ENCODE measurements at regions not wholly inside any gene's neighbourhood (a gene's known extent, or its start where the extent isn't known, plus 50 kb on each side); places are given as distances from the start of the nearest gene placed in this dataset.

DNA sequence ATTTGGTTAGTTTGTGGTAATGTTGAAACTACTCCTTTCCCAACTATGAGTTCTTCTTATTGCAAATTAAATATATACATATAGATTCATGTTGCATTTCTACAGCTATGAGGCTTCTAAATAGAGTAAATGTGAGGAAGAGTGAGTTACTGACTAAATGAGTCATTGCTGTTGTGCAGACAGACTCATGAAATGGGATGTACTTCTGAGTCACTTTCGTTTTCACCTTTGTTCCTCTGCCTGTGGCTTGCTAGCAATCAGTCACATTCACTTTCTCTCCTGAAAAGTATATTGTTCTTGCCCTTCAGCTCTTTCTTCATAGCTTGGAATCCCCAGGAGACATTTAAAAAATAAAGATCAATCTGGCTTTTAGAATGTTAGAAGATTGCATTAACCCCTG, 295.5 kb upstream of the SMC2 start:
- peak overlapping the region; percentile 66 for H3K27ac ChIP-seq
- no peaks in the 10 kb centered on the region for H4K20me1 ChIP-seq (ENCODE audit: insufficient read depth)
- peak in 1 of 2 experiments; percentile 65 for DNase-seq
- intact Hi-C loops (cut with micrococcal nuclease; ENCODE audit: unreplicated experiment), result no loop called here
- ChIA-PET CTCF (no interaction called here), POLR2A (ENCODE audit: unreplicated experiment) (no interaction called here)
- peaks cover 16% of the 10 kb centered on the region for H3K4me1 ChIP-seq (replicated peaks; ENCODE audit: insufficient read depth)
- H3K36me3 ChIP-seq (ENCODE audit: low read depth), result no peaks in the 10 kb centered on the region
- peaks cover 16% of the 10 kb centered on the region for H3F3A ChIP-seq (ENCODE audit: insufficient read depth, low read depth)
- H2AFZ ChIP-seq, result peak overlapping the region; percentile 66
- no peaks in the 10 kb centered on the region for H3K27me3 ChIP-seq (ENCODE audit: insufficient read depth, low read depth)
- no peaks in the 10 kb centered on the region for H3K9me2 ChIP-seq (ENCODE audit: insufficient read depth)
- H3K9me3 ChIP-seq (ENCODE audit: insufficient read depth, low read depth), result peaks cover 13% of the 10 kb centered on the region; the same call in 1 of the 2 replicates
- H3K4me3 ChIP-seq, result peak overlapping the region; percentile 16; the same call in 1 of the 2 replicates
- no TSS peak for BruUV-seq (replicated peaks)
- H3K79me2 ChIP-seq (ENCODE audit: low read depth), result no peaks in the 10 kb centered on the region
- TF ChIP-seq EZH2 (IDR thresholded peaks at IDR 0.05; ENCODE audit: low read depth), result no peak
- TF ChIP-seq, protein P1, sequence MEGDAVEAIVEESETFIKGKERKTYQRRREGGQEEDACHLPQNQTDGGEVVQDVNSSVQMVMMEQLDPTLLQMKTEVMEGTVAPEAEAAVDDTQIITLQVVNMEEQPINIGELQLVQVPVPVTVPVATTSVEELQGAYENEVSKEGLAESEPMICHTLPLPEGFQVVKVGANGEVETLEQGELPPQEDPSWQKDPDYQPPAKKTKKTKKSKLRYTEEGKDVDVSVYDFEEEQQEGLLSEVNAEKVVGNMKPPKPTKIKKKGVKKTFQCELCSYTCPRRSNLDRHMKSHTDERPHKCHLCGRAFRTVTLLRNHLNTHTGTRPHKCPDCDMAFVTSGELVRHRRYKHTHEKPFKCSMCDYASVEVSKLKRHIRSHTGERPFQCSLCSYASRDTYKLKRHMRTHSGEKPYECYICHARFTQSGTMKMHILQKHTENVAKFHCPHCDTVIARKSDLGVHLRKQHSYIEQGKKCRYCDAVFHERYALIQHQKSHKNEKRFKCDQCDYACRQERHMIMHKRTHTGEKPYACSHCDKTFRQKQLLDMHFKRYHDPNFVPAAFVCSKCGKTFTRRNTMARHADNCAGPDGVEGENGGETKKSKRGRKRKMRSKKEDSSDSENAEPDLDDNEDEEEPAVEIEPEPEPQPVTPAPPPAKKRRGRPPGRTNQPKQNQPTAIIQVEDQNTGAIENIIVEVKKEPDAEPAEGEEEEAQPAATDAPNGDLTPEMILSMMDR (conservative IDR thresholded peaks at IDR 0.05), result no peak
- peak overlapping the region; percentile 56 for H3K4me2 ChIP-seq

DNA sequence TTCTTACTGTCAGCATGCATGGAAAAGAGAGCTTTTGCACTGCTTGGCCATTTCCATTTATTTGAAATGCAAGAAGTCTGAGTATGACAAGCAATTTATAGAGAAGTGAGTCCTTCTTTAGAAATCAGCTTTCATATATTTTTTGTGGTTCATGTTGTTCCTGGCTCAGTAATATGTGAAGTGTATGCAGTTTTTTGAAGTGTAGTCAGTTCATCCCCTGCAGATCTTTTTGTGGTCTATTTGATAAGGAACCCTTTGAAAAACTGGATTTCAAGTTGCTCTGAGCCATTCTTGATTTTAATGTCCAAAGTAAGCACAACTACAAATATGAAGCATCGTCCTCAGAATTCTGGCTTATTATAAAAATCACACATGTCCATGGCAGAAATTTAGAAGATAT, 294.1 kb upstream of the SMC2 start:
- H2AFZ ChIP-seq, result no peak overlapping the region
- intact Hi-C loops (cut with micrococcal nuclease; ENCODE audit: unreplicated experiment), result no loop called here
- no peaks in the 10 kb centered on the region for H3K9me2 ChIP-seq (ENCODE audit: insufficient read depth)
- no peak overlapping the region for H3K4me2 ChIP-seq
- H3K9me3 ChIP-seq (ENCODE audit: insufficient read depth, low read depth), result peaks cover 13% of the 10 kb centered on the region; the same call in 1 of the 2 replicates
- no peak for DNase-seq
- no peaks in the 10 kb centered on the region for H4K20me1 ChIP-seq (ENCODE audit: insufficient read depth)
- no peaks in the 10 kb centered on the region for H3K27me3 ChIP-seq (ENCODE audit: insufficient read depth, low read depth)
- ChIA-PET CTCF (no interaction called here), POLR2A (ENCODE audit: unreplicated experiment) (no interaction called here)
- no peaks in the 10 kb centered on the region for H3K36me3 ChIP-seq (ENCODE audit: low read depth)
- no TSS peak for BruUV-seq (replicated peaks)
- TF ChIP-seq, protein P1 (conservative IDR thresholded peaks at IDR 0.05), result no peak
- TF ChIP-seq EZH2 (IDR thresholded peaks at IDR 0.05; ENCODE audit: low read depth), result no peak
- no peak overlapping the region for H3K27ac ChIP-seq
- H3K4me3 ChIP-seq, result no peak overlapping the region
- H3K79me2 ChIP-seq (ENCODE audit: low read depth), result no peaks in the 10 kb centered on the region
- H3K4me1 ChIP-seq (replicated peaks; ENCODE audit: insufficient read depth), result peaks cover 29% of the 10 kb centered on the region
- peaks cover 27% of the 10 kb centered on the region for H3F3A ChIP-seq (ENCODE audit: insufficient read depth, low read depth)

DNA sequence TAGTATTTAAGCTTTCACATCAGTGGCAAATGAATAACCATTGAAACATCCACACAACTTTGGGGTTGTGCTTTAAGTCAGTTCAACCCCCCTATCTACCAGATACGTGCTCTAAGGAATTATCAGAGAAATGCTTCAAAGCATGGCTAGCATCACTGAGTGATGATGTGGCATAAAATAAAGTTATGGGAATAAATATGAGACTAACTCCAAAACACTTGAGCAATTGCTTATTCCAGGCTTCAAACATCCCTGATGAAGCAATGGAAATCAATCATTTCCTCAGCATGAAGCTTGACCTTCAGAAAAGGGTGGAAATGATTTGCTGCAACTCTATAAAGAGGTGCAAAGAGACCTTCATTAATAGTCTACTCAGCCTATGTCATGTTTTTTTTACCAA, 292.0 kb upstream of the SMC2 start:
- BruUV-seq (replicated peaks), result no TSS peak
- ChIA-PET CTCF (no interaction called here), POLR2A (ENCODE audit: unreplicated experiment) (no interaction called here)
- Histone ChIP-seq H3K9me3 (ENCODE audit: insufficient read depth, low read depth) (peaks cover 13% of the 10 kb centered on the region; the same call in 1 of the 2 replicates), H3K36me3 (ENCODE audit: low read depth) (no peaks in the 10 kb centered on the region), H3K9me2 (ENCODE audit: insufficient read depth) (no peaks in the 10 kb centered on the region), H3K4me2 (no peak overlapping the region), H3F3A (ENCODE audit: insufficient read depth, low read depth) (peaks cover 27% of the 10 kb centered on the region), H3K79me2 (ENCODE audit: low read depth) (no peaks in the 10 kb centered on the region), H4K20me1 (ENCODE audit: insufficient read depth) (no peaks in the 10 kb centered on the region), H3K27me3 (ENCODE audit: insufficient read depth, low read depth) (no peaks in the 10 kb centered on the region), H3K27ac (no peak overlapping the region), H2AFZ (no peak overlapping the region), H3K4me1 (replicated peaks; ENCODE audit: insufficient read depth) (peaks cover 33% of the 10 kb centered on the region), H3K4me3 (no peak overlapping the region)
- no peak for DNase-seq
- intact Hi-C loops (cut with micrococcal nuclease; ENCODE audit: unreplicated experiment), result no loop called here
- no peak for TF ChIP-seq EZH2 (IDR thresholded peaks at IDR 0.05; ENCODE audit: low read depth)
- TF ChIP-seq, protein P1 (conservative IDR thresholded peaks at IDR 0.05), result no peak

All from PC-9 (cell line).